ENCODE measurements at regions not wholly inside any gene's neighbourhood (a gene's known extent, or its start where the extent isn't known, plus 50 kb on each side); places are given as distances from the start of the nearest gene placed in this dataset.
A peak's percentile ranks its signal among the peaks of the same experiment; 100 is the strongest.
"Not testable (repeated sequence)": the region's sequence is repeated elsewhere in the genome, so short reads cannot be mapped to it uniquely, and the experiment has no call there.

DNA sequence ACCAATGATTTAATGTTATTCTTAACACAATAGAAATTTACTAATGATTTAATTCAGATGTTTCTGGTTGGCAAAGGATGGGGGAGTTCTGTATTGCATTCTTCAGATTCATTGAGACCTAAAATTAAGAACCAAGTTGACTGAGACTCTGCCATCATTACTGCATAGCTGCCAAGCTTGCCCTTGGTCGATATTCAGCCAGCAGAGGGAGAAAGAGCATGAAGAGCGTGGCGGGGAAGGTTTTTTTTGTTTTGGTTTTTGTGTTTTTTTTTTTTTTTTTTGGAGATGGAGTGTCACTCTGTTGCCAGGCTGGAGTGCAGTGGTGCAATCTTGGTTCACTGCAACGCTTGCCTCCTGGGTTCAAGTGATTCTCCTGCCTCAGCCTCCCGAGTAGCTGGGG is 659.4 kb upstream of the EEF2KMT start:
- intact Hi-C loops (cut with micrococcal nuclease; ENCODE audit: unreplicated experiment), result loop anchor here (5.0 kb wide), 1 partner anchor 35 kb away; no protein-coding TSS in a partner anchor
- peaks cover 8% of the 10 kb centered on the region for H3K4me1 Mint-ChIP-seq (ENCODE audit: low read depth, unreplicated experiment)
- H3K36me3 Mint-ChIP-seq (ENCODE audit: insufficient read depth, unreplicated experiment), result no peaks in the 10 kb centered on the region
- BruUV-seq (replicated peaks), result no TSS peak
- CTCF ChIA-PET, result interaction anchor here (0.6 to 0.7 kb wide), 6 partner anchors 12 to 639 kb away, joined by 3 to 6 read pairs (median 5); no protein-coding TSS in a partner anchor
- no peak overlapping the region for H3K27ac Mint-ChIP-seq (ENCODE audit: unreplicated experiment)
- H3K4me3 Mint-ChIP-seq (ENCODE audit: low read depth, unreplicated experiment), result no peak overlapping the region
- no peak for DNase-seq
- TF ChIP-seq, protein P1, sequence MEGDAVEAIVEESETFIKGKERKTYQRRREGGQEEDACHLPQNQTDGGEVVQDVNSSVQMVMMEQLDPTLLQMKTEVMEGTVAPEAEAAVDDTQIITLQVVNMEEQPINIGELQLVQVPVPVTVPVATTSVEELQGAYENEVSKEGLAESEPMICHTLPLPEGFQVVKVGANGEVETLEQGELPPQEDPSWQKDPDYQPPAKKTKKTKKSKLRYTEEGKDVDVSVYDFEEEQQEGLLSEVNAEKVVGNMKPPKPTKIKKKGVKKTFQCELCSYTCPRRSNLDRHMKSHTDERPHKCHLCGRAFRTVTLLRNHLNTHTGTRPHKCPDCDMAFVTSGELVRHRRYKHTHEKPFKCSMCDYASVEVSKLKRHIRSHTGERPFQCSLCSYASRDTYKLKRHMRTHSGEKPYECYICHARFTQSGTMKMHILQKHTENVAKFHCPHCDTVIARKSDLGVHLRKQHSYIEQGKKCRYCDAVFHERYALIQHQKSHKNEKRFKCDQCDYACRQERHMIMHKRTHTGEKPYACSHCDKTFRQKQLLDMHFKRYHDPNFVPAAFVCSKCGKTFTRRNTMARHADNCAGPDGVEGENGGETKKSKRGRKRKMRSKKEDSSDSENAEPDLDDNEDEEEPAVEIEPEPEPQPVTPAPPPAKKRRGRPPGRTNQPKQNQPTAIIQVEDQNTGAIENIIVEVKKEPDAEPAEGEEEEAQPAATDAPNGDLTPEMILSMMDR (IDR thresholded peaks at IDR 0.05; ENCODE audit: unreplicated experiment), result no peak
- no peaks in the 10 kb centered on the region for H3K9me3 Mint-ChIP-seq (ENCODE audit: low read depth, unreplicated experiment)
- H3K27me3 Mint-ChIP-seq (ENCODE audit: unreplicated experiment), result no peaks in the 10 kb centered on the region

GRCh38 chr16:5753381-5753780 is 655.8 kb upstream of the EEF2KMT start:
- H3K27me3 Mint-ChIP-seq (ENCODE audit: unreplicated experiment), result peaks cover 13% of the 10 kb centered on the region
- H3K27ac Mint-ChIP-seq (ENCODE audit: unreplicated experiment), result no peak overlapping the region
- no peaks in the 10 kb centered on the region for H3K36me3 Mint-ChIP-seq (ENCODE audit: insufficient read depth, unreplicated experiment)
- H3K4me1 Mint-ChIP-seq (ENCODE audit: low read depth, unreplicated experiment), result peaks cover 8% of the 10 kb centered on the region
- H3K9me3 Mint-ChIP-seq (ENCODE audit: low read depth, unreplicated experiment), result peaks cover 6% of the 10 kb centered on the region
- intact Hi-C loops (cut with micrococcal nuclease; ENCODE audit: unreplicated experiment), result no loop called here
- DNase-seq, result no peak
- no TSS peak for BruUV-seq (replicated peaks)
- H3K4me3 Mint-ChIP-seq (ENCODE audit: low read depth, unreplicated experiment), result no peak overlapping the region
- CTCF ChIA-PET, result no interaction called here
- TF ChIP-seq, protein P1 (IDR thresholded peaks at IDR 0.05; ENCODE audit: unreplicated experiment), result no peak

DNA sequence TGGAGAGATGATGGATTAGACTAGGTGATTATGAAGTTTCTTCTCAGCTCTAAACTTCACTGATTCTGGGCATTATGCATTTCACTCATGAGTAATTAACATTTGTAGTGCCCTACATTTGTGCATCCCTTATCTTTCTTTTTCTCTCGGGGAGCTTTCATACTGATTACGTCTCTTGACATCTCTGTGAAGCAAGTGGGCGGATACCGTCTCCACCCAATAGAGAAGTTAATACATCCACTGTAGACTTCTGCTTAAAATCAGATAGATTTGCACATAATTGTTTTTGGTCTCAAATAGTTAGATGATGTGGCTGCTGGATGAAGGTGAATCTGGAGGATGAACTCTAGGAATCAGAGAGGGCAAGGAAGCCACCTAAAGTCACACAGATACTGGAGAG is 653.6 kb upstream of the EEF2KMT start:
- CTCF ChIA-PET, result interaction anchor here (0.8 kb wide), 1 partner anchor 40 kb away, joined by 5 read pairs; no protein-coding TSS in a partner anchor
- no peak for DNase-seq

DNA sequence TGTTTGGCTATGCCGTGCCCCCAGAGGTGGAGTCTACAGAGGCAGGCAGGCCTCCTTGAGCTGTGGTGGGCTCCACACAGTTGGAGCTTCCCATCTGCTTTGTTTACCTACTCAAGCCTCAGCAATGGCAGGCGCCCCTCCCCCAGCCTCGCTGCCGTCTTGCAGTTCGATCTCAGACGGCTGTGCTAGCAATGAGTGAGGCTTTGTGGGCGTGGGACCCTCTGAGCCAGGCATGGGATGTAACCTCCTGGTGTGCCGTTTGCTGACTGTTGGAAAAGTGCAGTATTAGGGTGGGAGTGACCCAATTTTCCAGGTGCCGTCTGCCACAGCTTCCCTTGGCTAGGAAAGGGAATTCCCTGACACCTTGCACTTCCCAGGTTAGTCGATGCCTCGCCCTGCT is 652.8 kb upstream of the EEF2KMT start:
- H3K27ac Mint-ChIP-seq (ENCODE audit: unreplicated experiment); H3K36me3 Mint-ChIP-seq (ENCODE audit: insufficient read depth, unreplicated experiment); H3K9me3 Mint-ChIP-seq (ENCODE audit: low read depth, unreplicated experiment); DNase-seq; H3K4me3 Mint-ChIP-seq (ENCODE audit: low read depth, unreplicated experiment); intact Hi-C loops (cut with micrococcal nuclease; ENCODE audit: unreplicated experiment); BruUV-seq (replicated peaks); H3K4me1 Mint-ChIP-seq (ENCODE audit: low read depth, unreplicated experiment): not testable (repeated sequence)
- CTCF ChIA-PET, result interaction anchor here (0.8 kb wide), 1 partner anchor 41 kb away, joined by 5 read pairs; no protein-coding TSS in a partner anchor
- peaks cover 16% of the 10 kb centered on the region for H3K27me3 Mint-ChIP-seq (ENCODE audit: unreplicated experiment)

More for the DNA sequence above, 653.6 kb upstream of the EEF2KMT start:
- Mint-ChIP-seq H3K4me3 (ENCODE audit: low read depth, unreplicated experiment) (no peak overlapping the region), H3K4me1 (ENCODE audit: low read depth, unreplicated experiment) (peaks cover 8% of the 10 kb centered on the region), H3K9me3 (ENCODE audit: low read depth, unreplicated experiment) (peaks cover 6% of the 10 kb centered on the region), H3K27me3 (ENCODE audit: unreplicated experiment) (peaks cover 16% of the 10 kb centered on the region), H3K27ac (ENCODE audit: unreplicated experiment) (no peak overlapping the region), H3K36me3 (ENCODE audit: insufficient read depth, unreplicated experiment) (no peaks in the 10 kb centered on the region)
- no TSS peak for BruUV-seq (replicated peaks)
- intact Hi-C loops (cut with micrococcal nuclease; ENCODE audit: unreplicated experiment), result no loop called here
- TF ChIP-seq, protein P1 (IDR thresholded peaks at IDR 0.05; ENCODE audit: unreplicated experiment), result no peak

- Mint-ChIP-seq H3K4me3 (ENCODE audit: low read depth, unreplicated experiment) (no peak overlapping the region), H3K36me3 (ENCODE audit: insufficient read depth, unreplicated experiment) (no peaks in the 10 kb centered on the region), H3K27ac (ENCODE audit: unreplicated experiment) (no peak overlapping the region), H3K27me3 (ENCODE audit: unreplicated experiment) (peaks cover 8% of the 10 kb centered on the region), H3K4me1 (ENCODE audit: low read depth, unreplicated experiment) (no peaks in the 10 kb centered on the region), H3K9me3 (ENCODE audit: low read depth, unreplicated experiment) (peaks cover 5% of the 10 kb centered on the region)
- intact Hi-C loops (cut with micrococcal nuclease; ENCODE audit: unreplicated experiment), result loop anchor here (5.0 kb wide), 1 partner anchor 54 kb away; no protein-coding TSS in a partner anchor
- peak; percentile 73 for DNase-seq
- BruUV-seq (replicated peaks), result no TSS peak
- TF ChIP-seq, protein P1 (IDR thresholded peaks at IDR 0.05; ENCODE audit: unreplicated experiment), result no peak
- CTCF ChIA-PET, result interaction anchor here (0.6 to 0.7 kb wide), 6 partner anchors 10 to 274 kb away, joined by 4 to 5 read pairs (median 4); no protein-coding TSS in a partner anchor
Measured at GRCh38 chr16:5738586-5738985, 641.0 kb upstream of the EEF2KMT start.

All from Calu3 (cell line).